B cell (primary cell): ENCODE measurements at regions not wholly inside any gene's neighbourhood (a gene's known extent, or its start where the extent isn't known, plus 50 kb on each side); places are given as distances from the start of the nearest gene placed in this dataset.

Source experiments
- ATAC-seq: fragments of 200-7000 bp; cut with Tn5 transposase; one replicate; pipeline ENCODE4 v1.10.0; 2021; ENCODE audit warnings: low read depth, mild to moderate bottlenecking, moderate number of reproducible peaks, moderate library complexity
- CTCF ChIA-PET: fragments of 350-600 bp; sonication (Branson Sonifier 250); formaldehyde crosslinking; loops from one replicate; lab custom pipeline; 2021; ENCODE audit warnings: antibody characterized with exemption, inconsistent platforms; lab: Charles Lee
- POLR2A ChIA-PET: fragments of 350-600 bp; sonication (Branson Sonifier 250); formaldehyde crosslinking; loops from one replicate; lab custom pipeline; 2021; ENCODE audit warnings: antibody characterized with exemption; lab: Charles Lee
- DNase-seq: peaks from one replicate; pipeline ENCODE4 v3.0.0; 2013
- H2AFZ ChIP-seq: 2 replicates; pipeline ENCODE4 v1.6.1; 2012; ENCODE audit warnings: mild to moderate bottlenecking, low read depth, low read length; ENCODE audit not compliant: insufficient read depth, poor library complexity, severe bottlenecking
- H3K27ac ChIP-seq, 2 donors: 1 replicate in 1 of 2; 2 replicates in 1 of 2; pipeline ENCODE4 v1.5.1; 2012 to 2013; ENCODE audit warnings: low read length in 2 of 2, mild to moderate bottlenecking in 2 of 2, moderate library complexity in 1 of 2
- H3K27me3 ChIP-seq, 4 experiments: fragments of 200-600 bp in 1 of 4; sonication (generic) in 1 of 4; replicated peaks in 1 of 4; 1 replicate in 2 of 4; 2 replicates in 2 of 4; pipeline versions ENCODE4 v1.6.1 to v1.7.0; 2013 to 2016; ENCODE audit warnings: low read length in 3 of 4, mild to moderate bottlenecking in 2 of 4, mixed read lengths in 1 of 4, moderate library complexity in 1 of 4; ENCODE audit not compliant: insufficient read depth in 4 of 4, control insufficient read depth in 3 of 4; ENCODE audit errors: control extremely low read depth in 1 of 4
- H3K36me3 ChIP-seq, 2 experiments: replicated peaks in 1 of 2; 1 replicate in 1 of 2; 2 replicates in 1 of 2; pipeline versions ENCODE4 v1.6.1 to v1.7.1; 2013; ENCODE audit warnings: low read length in 1 of 2; ENCODE audit not compliant: insufficient read depth in 2 of 2, control insufficient read depth in 1 of 2; ENCODE audit errors: control extremely low read depth in 1 of 2, extremely low read depth in 1 of 2
- H3K4me1 ChIP-seq, 2 donors: fragments of 200-600 bp in 1 of 2; sonication (generic) in 1 of 2; 1 replicate in 1 of 2; 2 replicates in 1 of 2; pipeline versions ENCODE4 v1.5.1 to v1.6.1; 2013 to 2017; ENCODE audit warnings: low read length in 2 of 2; ENCODE audit not compliant: control insufficient read depth in 2 of 2, insufficient read depth in 2 of 2
- H3K4me2 ChIP-seq: replicated peaks from 2 replicates; pipeline ENCODE3; 2012; ENCODE audit warnings: mild to moderate bottlenecking, low read depth, low read length; ENCODE audit not compliant: poor library complexity, severe bottlenecking
- H3K4me3 ChIP-seq, 5 experiments: fragments of 200-600 bp in 1 of 5; sonication (generic) in 1 of 5; 1 replicate in 3 of 5; 2 replicates in 2 of 5; pipeline versions ENCODE4 v1.5.1 to v1.7.0; 2011 to 2016; ENCODE audit warnings: low read length in 4 of 5, mild to moderate bottlenecking in 4 of 5, low read depth in 2 of 5, control low read depth in 1 of 5, moderate library complexity in 1 of 5; ENCODE audit not compliant: insufficient read depth in 1 of 5; ENCODE audit errors: control extremely low read depth in 1 of 5, extremely low read depth in 1 of 5
- H3K79me2 ChIP-seq: fragments of 200-600 bp; sonication (generic); one replicate; pipeline ENCODE4 v1.6.0; 2016; ENCODE audit warnings: low read length; ENCODE audit not compliant: control insufficient read depth, insufficient read depth
- H3K9ac ChIP-seq: fragments of 200-600 bp; sonication (generic); 2 replicates; pipeline ENCODE4 v1.6.1; 2017; ENCODE audit warnings: mild to moderate bottlenecking, low read length, moderate library complexity
- H3K9me3 ChIP-seq, 3 donors: one replicate each; pipeline versions ENCODE4 v1.6.1 to v1.7.1; 2013; ENCODE audit warnings: low read length in 2 of 3; ENCODE audit not compliant: control insufficient read depth in 2 of 3, insufficient read depth in 1 of 3; ENCODE audit errors: control extremely low read depth in 1 of 3
- H4K20me1 ChIP-seq: 2 replicates; pipeline ENCODE4 v1.6.0; 2012; ENCODE audit warnings: mild to moderate bottlenecking, low read length; ENCODE audit not compliant: insufficient read depth, control insufficient read depth, poor library complexity, severe bottlenecking
- H3K27ac Mint-ChIP-seq: one replicate; pipeline ENCODE4 v1.8.0; 2021; ENCODE audit warnings: mixed read lengths
- H3K27me3 Mint-ChIP-seq: one replicate; pipeline ENCODE4 v1.8.0; 2021; ENCODE audit warnings: mixed read lengths
- H3K4me1 Mint-ChIP-seq: one replicate; pipeline ENCODE4 v1.8.0; 2021; ENCODE audit warnings: mixed read lengths
- H3K4me3 Mint-ChIP-seq: one replicate; pipeline ENCODE4 v1.8.0; 2021; ENCODE audit warnings: mixed read lengths
- H3K9me3 Mint-ChIP-seq: one replicate; pipeline ENCODE4 v1.8.0; 2022; ENCODE audit warnings: mixed read lengths; ENCODE audit not compliant: insufficient read depth
- CTCF ChIP-seq: fragments of 200-600 bp; IDR thresholded peaks from one replicate; pipeline ENCODE4 v1.8.0; 2022; ENCODE audit warnings: antibody characterized with exemption, mild to moderate bottlenecking
- EZH2 ChIP-seq: IDR thresholded peaks from 2 replicates; pipeline ENCODE4 v1.6.1; 2012; ENCODE audit warnings: borderline replicate concordance, low read depth, mild to moderate bottlenecking, moderate library complexity, low read length; ENCODE audit not compliant: insufficient read depth, poor library complexity, severe bottlenecking
- WGBS: methylation state at CpG from one replicate; pipeline ENCODE4 v1.1.5; 2013; ENCODE audit warnings: missing lambda C conversion rate; ENCODE audit not compliant: insufficient coverage; 5-methylcytosine and 5-hydroxymethylcytosine counted together
- intact Hi-C: fragments of 100-400 bp; cut with micrococcal nuclease; formaldehyde crosslinking; loops from one replicate; pipeline ENCODE4 v1.10.0; 2022

GRCh38 chr6:45743028-45743615 lies 272.5 kb downstream of the CLIC5 start:
- 100% methylated on average over 3 of the region's 7 CpGs for WGBS
- no peak overlapping the region for H2AFZ ChIP-seq
- POLR2A ChIA-PET: no interaction called here
- Mint-ChIP-seq H3K27me3 (no peaks in the 10 kb centered on the region), H3K27ac (no peak overlapping the region), H3K9me3 (peaks cover 5% of the 10 kb centered on the region), H3K4me1 (peaks cover 16% of the 10 kb centered on the region), H3K4me3 (no peak overlapping the region)
- no peak overlapping the region for H3K27ac ChIP-seq
- TF ChIP-seq EZH2: no peak
- no peak for TF ChIP-seq CTCF
- H3K4me3 ChIP-seq: no peak overlapping the region
- H3K4me1 ChIP-seq: peaks cover 12 to 16% of the 10 kb centered on the region in 2 donors
- intact Hi-C loops: no loop called here
- no peaks in the 10 kb centered on the region for H3K27me3 ChIP-seq
- peaks cover 0 to 8% (median 4%) of the 10 kb centered on the region in 3 donors for H3K9me3 ChIP-seq
- ATAC-seq (no peak), DNase-seq (no peak)
- H3K36me3 ChIP-seq: no peaks in the 10 kb centered on the region
- no peak overlapping the region for H3K4me2 ChIP-seq
- no peaks in the 10 kb centered on the region for H4K20me1 ChIP-seq
- CTCF ChIA-PET: no interaction called here
- H3K79me2 ChIP-seq: no peaks in the 10 kb centered on the region
- H3K9ac ChIP-seq: no peak overlapping the region

- H4K20me1 ChIP-seq: no peaks in the 10 kb centered on the region
- no peak overlapping the region for H3K27ac ChIP-seq
- H3K36me3 ChIP-seq: no peaks in the 10 kb centered on the region
- peaks cover 3% of the 10 kb centered on the region for H3K9me3 Mint-ChIP-seq
- H3K4me3 ChIP-seq: no peak overlapping the region
- ChIA-PET CTCF (no interaction called here), POLR2A (no interaction called here)
- H3K4me1 Mint-ChIP-seq: peaks cover 21% of the 10 kb centered on the region
- H3K27me3 Mint-ChIP-seq: no peaks in the 10 kb centered on the region
- ATAC-seq (no peak), DNase-seq (no peak)
- no peak overlapping the region for H3K4me2 ChIP-seq
- no peak overlapping the region for H3K27ac Mint-ChIP-seq
- H3K79me2 ChIP-seq: no peaks in the 10 kb centered on the region
- intact Hi-C loops: no loop called here
- H3K4me3 Mint-ChIP-seq: no peak overlapping the region
- H2AFZ ChIP-seq: no peak overlapping the region
- no peak for TF ChIP-seq EZH2
- TF ChIP-seq CTCF: no peak
- H3K9me3 ChIP-seq: peaks cover 0 to 3% (median 0%) of the 10 kb centered on the region in 3 donors
- no peak overlapping the region for H3K9ac ChIP-seq
- H3K27me3 ChIP-seq: no peaks in the 10 kb centered on the region
- peaks cover 12 to 21% of the 10 kb centered on the region in 2 donors for H3K4me1 ChIP-seq
- WGBS: 50% methylated on average over 1 of the region's 4 CpGs
Observed at GRCh38 chr6:45742591-45742990, 273.1 kb downstream of the CLIC5 start.
